Smooth muscle cell (in vitro differentiated cells): ENCODE measurements at regions not wholly inside any gene's neighbourhood (a gene's known extent, or its start where the extent isn't known, plus 50 kb on each side); places are given as distances from the start of the nearest gene placed in this dataset.

Experiments used
- DNase-seq: peaks from one replicate; lab custom pipeline; 2025; ENCODE audit not compliant: unreplicated experiment; lab: John Stamatoyannopoulos, UW
- H2AFZ ChIP-seq: fragments of 200-600 bp; sonication (generic); 2 replicates; pipeline ENCODE4 v1.6.0; 2016; ENCODE audit warnings: antibody characterized with exemption, low read depth, mild to moderate bottlenecking
- H3F3A ChIP-seq: fragments of 200-600 bp; sonication (generic); 2 replicates; pipeline ENCODE4 v1.6.0; 2017; ENCODE audit warnings: antibody characterized with exemption, low read depth
- H3K27ac ChIP-seq: fragments of 200-600 bp; sonication (generic); 2 replicates; pipeline ENCODE4 v1.5.1; 2016; ENCODE audit warnings: low read depth, mild to moderate bottlenecking
- H3K27me3 ChIP-seq: fragments of 200-600 bp; sonication (generic); 2 replicates; pipeline ENCODE4 v1.6.1; 2016; ENCODE audit warnings: low read depth, mild to moderate bottlenecking
- H3K36me3 ChIP-seq: fragments of 200-600 bp; sonication (generic); 2 replicates; pipeline ENCODE4 v1.5.1; 2016; ENCODE audit warnings: low read depth
- H3K4me1 ChIP-seq: fragments of 200-600 bp; sonication (generic); 2 replicates; pipeline ENCODE4 v1.5.1; 2016; ENCODE audit warnings: low read depth
- H3K4me2 ChIP-seq: fragments of 200-600 bp; sonication (generic); 2 replicates; pipeline ENCODE4 v1.6.0; 2016; ENCODE audit warnings: mild to moderate bottlenecking
- H3K4me3 ChIP-seq: fragments of 200-600 bp; sonication (generic); 2 replicates; pipeline ENCODE4 v1.5.1; 2016; ENCODE audit warnings: mild to moderate bottlenecking
- H3K79me2 ChIP-seq: fragments of 200-600 bp; sonication (generic); 2 replicates; pipeline ENCODE4 v1.6.0; 2016; ENCODE audit warnings: low read depth, mild to moderate bottlenecking
- H3K9ac ChIP-seq: fragments of 200-600 bp; sonication (generic); 2 replicates; pipeline ENCODE4 v1.6.0; 2016; ENCODE audit warnings: low read depth
- H3K9me3 ChIP-seq: fragments of 200-600 bp; sonication (generic); replicated peaks from 2 replicates; pipeline ENCODE4 v1.5.1; 2016; ENCODE audit warnings: low read depth
- H4K20me1 ChIP-seq: fragments of 200-600 bp; sonication (generic); 2 replicates; pipeline ENCODE4 v1.6.0; 2016; ENCODE audit warnings: low read depth
- WGBS: methylation state at CpG from one replicate; pipeline ENCODE4 v1.1.7; 2016; ENCODE audit warnings: low lambda C conversion rate; 5-methylcytosine and 5-hydroxymethylcytosine counted together
- TF ChIP-seq, protein P1 (sequence below): fragments of 200-600 bp; sonication (generic); IDR thresholded peaks from 2 replicates; pipeline ENCODE4 v1.5.1; 2017; ENCODE audit warnings: borderline replicate concordance, mild to moderate bottlenecking, antibody characterized with exemption; ENCODE audit not compliant: insufficient read depth, poor library complexity, severe bottlenecking

DNA sequence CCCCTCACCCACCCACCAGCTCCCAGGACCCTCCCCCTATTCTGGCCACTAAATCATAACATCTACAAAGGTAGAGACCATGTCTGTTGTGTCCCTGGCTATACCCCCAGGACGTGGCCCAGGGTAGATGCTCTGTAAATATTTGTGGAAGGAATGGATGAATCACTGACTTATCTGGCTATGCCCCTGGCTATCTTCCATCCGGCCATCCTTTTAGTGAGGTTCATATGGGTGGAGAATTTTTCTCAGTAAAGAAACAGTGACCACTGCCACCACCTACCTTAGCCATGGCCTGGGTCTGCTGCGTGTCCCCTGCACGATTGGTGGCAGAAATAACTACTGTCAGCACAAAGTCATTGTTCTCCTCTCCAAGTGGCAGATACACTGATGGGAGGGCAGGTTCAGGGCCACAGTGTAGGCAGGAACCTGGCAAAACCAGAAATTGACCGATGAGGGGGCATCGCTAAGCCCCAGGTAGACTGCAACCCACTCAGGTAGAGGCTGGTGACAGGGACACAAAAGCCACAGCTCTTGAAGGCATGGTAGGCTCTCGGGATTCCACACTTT lies 63.1 kb upstream of the BCO1 start:
- peak overlapping the region; percentile 71 for H3K4me2 ChIP-seq
- no peak overlapping the region for H3K9ac ChIP-seq

DNA sequence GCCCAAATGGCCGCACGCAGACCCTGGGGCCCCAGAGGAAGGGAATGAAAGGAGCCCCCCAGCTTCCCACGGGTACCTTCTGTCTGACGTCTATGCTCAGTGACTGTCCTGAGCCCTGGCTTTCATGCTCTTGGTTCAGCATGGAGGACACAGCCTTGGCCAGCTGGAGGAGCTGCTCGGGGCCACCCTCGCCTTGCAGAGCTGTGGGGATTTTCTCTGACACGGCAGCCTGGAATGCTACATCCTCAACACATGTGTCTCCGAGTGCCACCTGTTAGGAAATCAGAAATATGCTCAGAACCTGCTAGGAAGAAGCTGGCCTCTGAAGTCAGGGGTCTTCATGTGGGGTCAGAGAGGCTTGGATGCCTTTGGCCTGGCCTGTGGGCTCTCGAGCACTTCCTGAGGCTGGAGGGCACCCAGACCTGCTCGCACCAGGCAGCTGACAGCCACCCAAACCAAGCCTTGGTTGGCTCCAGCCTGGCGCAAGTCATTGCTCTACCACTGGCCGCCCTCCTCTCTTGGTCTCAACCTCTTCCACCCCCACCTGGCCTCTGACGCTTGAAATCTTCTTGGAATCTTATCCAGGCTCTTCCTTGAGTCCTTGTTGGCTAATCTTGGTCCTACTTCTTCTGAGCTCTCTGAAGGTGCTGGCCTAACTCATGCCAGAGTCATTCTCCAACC lies 63.7 kb upstream of the BCO1 start:
- DNase-seq: no peak
- Histone ChIP-seq H4K20me1 (no peaks in the 10 kb centered on the region), H3K4me1 (no peaks in the 10 kb centered on the region), H2AFZ (no peak overlapping the region), H3F3A (peaks cover 5% of the 10 kb centered on the region), H3K9me3 (no peaks in the 10 kb centered on the region), H3K4me3 (no peak overlapping the region), H3K4me2 (peak overlapping the region; percentile 71), H3K36me3 (no peaks in the 10 kb centered on the region), H3K79me2 (no peaks in the 10 kb centered on the region), H3K27ac (peak overlapping the region; percentile 52), H3K9ac (no peak overlapping the region), H3K27me3 (no peaks in the 10 kb centered on the region)
- TF ChIP-seq, protein P1, sequence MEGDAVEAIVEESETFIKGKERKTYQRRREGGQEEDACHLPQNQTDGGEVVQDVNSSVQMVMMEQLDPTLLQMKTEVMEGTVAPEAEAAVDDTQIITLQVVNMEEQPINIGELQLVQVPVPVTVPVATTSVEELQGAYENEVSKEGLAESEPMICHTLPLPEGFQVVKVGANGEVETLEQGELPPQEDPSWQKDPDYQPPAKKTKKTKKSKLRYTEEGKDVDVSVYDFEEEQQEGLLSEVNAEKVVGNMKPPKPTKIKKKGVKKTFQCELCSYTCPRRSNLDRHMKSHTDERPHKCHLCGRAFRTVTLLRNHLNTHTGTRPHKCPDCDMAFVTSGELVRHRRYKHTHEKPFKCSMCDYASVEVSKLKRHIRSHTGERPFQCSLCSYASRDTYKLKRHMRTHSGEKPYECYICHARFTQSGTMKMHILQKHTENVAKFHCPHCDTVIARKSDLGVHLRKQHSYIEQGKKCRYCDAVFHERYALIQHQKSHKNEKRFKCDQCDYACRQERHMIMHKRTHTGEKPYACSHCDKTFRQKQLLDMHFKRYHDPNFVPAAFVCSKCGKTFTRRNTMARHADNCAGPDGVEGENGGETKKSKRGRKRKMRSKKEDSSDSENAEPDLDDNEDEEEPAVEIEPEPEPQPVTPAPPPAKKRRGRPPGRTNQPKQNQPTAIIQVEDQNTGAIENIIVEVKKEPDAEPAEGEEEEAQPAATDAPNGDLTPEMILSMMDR: no peak
- 85% methylated on average over 13 of the region's 13 CpGs for WGBS

More for the DNA sequence above, 63.1 kb upstream of the BCO1 start:
- 50% methylated on average over 7 of the region's 7 CpGs for WGBS
- peaks cover 5% of the 10 kb centered on the region for H3F3A ChIP-seq
- no peaks in the 10 kb centered on the region for H3K79me2 ChIP-seq
- H3K27me3 ChIP-seq: no peaks in the 10 kb centered on the region
- DNase-seq: no peak
- H3K4me3 ChIP-seq: no peak overlapping the region
- peak overlapping the region; percentile 52 for H3K27ac ChIP-seq
- TF ChIP-seq, protein P1: no peak
- no peaks in the 10 kb centered on the region for H3K4me1 ChIP-seq
- H2AFZ ChIP-seq: no peak overlapping the region
- no peaks in the 10 kb centered on the region for H3K9me3 ChIP-seq
- no peaks in the 10 kb centered on the region for H3K36me3 ChIP-seq
- H4K20me1 ChIP-seq: no peaks in the 10 kb centered on the region

DNA sequence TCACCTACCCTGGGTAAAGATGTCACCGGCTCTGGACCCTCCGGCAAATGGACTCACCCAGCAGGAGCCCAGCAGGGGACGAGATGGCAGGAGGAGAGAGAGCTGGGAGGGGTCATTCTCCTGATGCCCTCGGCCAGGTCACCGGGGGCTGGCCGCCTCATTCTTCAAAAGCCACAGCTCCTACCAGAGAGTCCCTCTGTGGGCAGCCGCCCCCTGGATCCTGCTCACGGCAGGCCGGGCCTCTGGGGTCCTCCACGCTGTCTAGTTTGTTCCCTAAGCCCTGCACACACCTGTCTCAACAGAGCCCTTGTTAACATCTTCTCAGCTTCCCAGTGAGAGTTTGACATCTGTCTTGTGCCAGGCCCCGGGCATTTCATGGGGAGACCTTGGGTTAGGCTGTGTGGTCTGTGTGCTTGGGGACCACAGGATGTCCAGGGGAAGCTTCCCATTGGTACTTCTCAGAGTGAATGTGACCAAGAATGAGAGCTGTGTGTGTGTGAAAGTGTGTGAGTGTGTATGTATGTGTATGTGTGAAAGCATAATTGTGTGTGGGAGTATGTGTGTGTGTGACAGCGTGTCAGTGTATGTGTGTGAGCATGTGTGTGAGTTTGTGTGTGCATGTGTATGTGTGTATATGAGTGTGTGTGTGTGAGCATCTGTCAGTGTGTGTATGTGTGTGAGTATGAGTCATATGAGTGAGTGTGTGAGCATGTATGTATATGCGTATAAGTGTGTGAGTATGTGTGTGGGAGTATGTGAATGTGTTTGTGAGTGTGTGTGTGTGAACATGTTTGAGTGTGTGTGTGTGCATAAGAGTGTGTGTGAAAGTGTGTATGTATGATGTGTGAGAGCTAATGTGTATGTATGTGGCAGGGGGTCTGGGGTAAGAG lies 65.5 kb upstream of the BCO1 start:
- Histone ChIP-seq H3K27ac (no peak overlapping the region), H4K20me1 (no peaks in the 10 kb centered on the region), H3K9ac (no peak overlapping the region), H3K4me1 (no peaks in the 10 kb centered on the region), H2AFZ (no peak overlapping the region), H3K9me3 (no peaks in the 10 kb centered on the region), H3K27me3 (no peaks in the 10 kb centered on the region), H3K4me2 (no peak overlapping the region), H3K4me3 (no peak overlapping the region), H3K36me3 (no peaks in the 10 kb centered on the region), H3F3A (no peaks in the 10 kb centered on the region), H3K79me2 (no peaks in the 10 kb centered on the region)
- 89% methylated on average over 11 of the region's 13 CpGs for WGBS
- no peak for DNase-seq
- TF ChIP-seq, protein P1: no peak
